A549 (cell line): ENCODE measurements at regions not wholly inside any gene's neighbourhood (a gene's known extent, or its start where the extent isn't known, plus 50 kb on each side); places are given as distances from the start of the nearest gene placed in this dataset.

ENCODE experiments used
- ATAC-seq, 2 experiments: fragments of 200-7000 bp in 1 of 2; fragments of >200 bp in 1 of 2; cut with Nextera tagmentation in 1 of 2; cut with Tn5 transposase in 1 of 2; 3 replicates each; pipeline versions ENCODE4 v1.8.0 to v1.9.1; 2018 to 2020; ENCODE audit warnings: mild to moderate bottlenecking in 1 of 2, moderate library complexity in 1 of 2
- CTCF ChIA-PET: fragments of 300-600 bp; sonication (Branson Sonifier 250); formaldehyde crosslinking; extraction: SDS; loops from one replicate; lab custom pipeline; 2021; ENCODE audit warnings: antibody characterized with exemption, inconsistent platforms; lab: Yijun Ruan, JAX
- POLR2A ChIA-PET: fragments of 350-600 bp; formaldehyde crosslinking; extraction: SDS; loops from one replicate; lab custom pipeline; 2021; ENCODE audit warnings: antibody characterized with exemption, inconsistent platforms; lab: Yijun Ruan, JAX
- DNase-seq, 2 experiments: peaks; one replicate each; pipeline versions ENCODE4 v3.0.0 to v3.0.0-alpha.2; 2011 to 2016; ENCODE audit warnings: low read depth in 1 of 2, low spot score in 1 of 2
- FAIRE-seq: peaks from 2 replicates; lab custom pipeline; 2011; peaks lifted over from hg19 to GRCh38; lab: Jason Lieb, UNC
- H3K27ac ChIP-seq, 2 experiments: fragments of >200 bp; sonication (Bioruptor Twin); formaldehyde crosslinking; 3 replicates each; pipeline ENCODE4 v1.5.1; 2016 to 2017
- H3K4me1 ChIP-seq: fragments of >200 bp; sonication (Bioruptor Twin); formaldehyde crosslinking; 3 replicates; pipeline ENCODE4 v1.6.1; 2016
- H3K4me2 ChIP-seq: fragments of >200 bp; sonication (Bioruptor Twin); formaldehyde crosslinking; 3 replicates; pipeline ENCODE4 v1.6.1; 2016
- H3K4me3 ChIP-seq: fragments of >200 bp; sonication (Bioruptor Twin); formaldehyde crosslinking; 3 replicates; pipeline ENCODE4 v1.5.1; 2016
- H3K9me3 ChIP-seq: fragments of >200 bp; sonication (Bioruptor Twin); formaldehyde crosslinking; 3 replicates; pipeline ENCODE4 v1.6.1; 2016
- BHLHE40 ChIP-seq: IDR thresholded peaks from 2 replicates; pipeline ENCODE4 v1.6.1; 2012; ENCODE audit warnings: low read depth, low read length, inconsistent platforms
- CBX2 ChIP-seq: fragments of 200-600 bp; sonication (generic); IDR thresholded peaks from 2 replicates; pipeline ENCODE4 v1.6.1; 2016; ENCODE audit warnings: low read depth, mild to moderate bottlenecking, borderline replicate concordance
- CBX8 ChIP-seq: fragments of 200-600 bp; sonication (generic); IDR thresholded peaks from 2 replicates; pipeline ENCODE4 v1.6.1; 2016
- CEBPB ChIP-seq, 2 experiments: fragments of >200 bp in 1 of 2; sonication (Bioruptor Twin) in 1 of 2; formaldehyde crosslinking in 1 of 2; IDR thresholded peaks; 2 replicates each; pipeline ENCODE4 v1.6.1; 2012 to 2016
- EHMT2 ChIP-seq: fragments of 200-600 bp; sonication (generic); IDR thresholded peaks from 2 replicates; pipeline ENCODE4 v1.6.1; 2016; ENCODE audit warnings: antibody characterized with exemption, low read depth, mild to moderate bottlenecking, moderate library complexity
- ESRRA ChIP-seq: fragments of 150-350 bp; IDR thresholded peaks from 2 replicates; pipeline ENCODE4 v1.6.1; 2014; ENCODE audit warnings: mild to moderate bottlenecking, low read length, borderline replicate concordance
- FOSB ChIP-seq: fragments of 250-450 bp; sonication (Bioruptor Pico); IDR thresholded peaks from 2 replicates; pipeline ENCODE4 v1.5.0; 2020; ENCODE audit warnings: mild to moderate bottlenecking, moderate library complexity
- FOXS1 ChIP-seq: fragments of 250-450 bp; sonication (Bioruptor Pico); IDR thresholded peaks from 2 replicates; pipeline ENCODE4 v1.5.0; 2020; ENCODE audit warnings: mild to moderate bottlenecking, moderate library complexity
- HDAC2 ChIP-seq: fragments of 200-600 bp; sonication (generic); IDR thresholded peaks from 2 replicates; pipeline ENCODE4 v1.6.1; 2016
- HOXB5 ChIP-seq: fragments of 250-450 bp; sonication (Bioruptor Pico); IDR thresholded peaks from 2 replicates; pipeline ENCODE4 v1.5.0; 2020; ENCODE audit warnings: mild to moderate bottlenecking, moderate library complexity
- JUNB ChIP-seq: fragments of >200 bp; sonication (Bioruptor Twin); formaldehyde crosslinking; IDR thresholded peaks from 2 replicates; pipeline ENCODE4 v1.6.1; 2016
- KDM5A ChIP-seq: fragments of 200-600 bp; sonication (generic); IDR thresholded peaks from 2 replicates; pipeline ENCODE4 v1.6.1; 2016; ENCODE audit warnings: antibody characterized with exemption, mild to moderate bottlenecking
- NPAS2 ChIP-seq: fragments of 250-450 bp; sonication (Bioruptor Pico); IDR thresholded peaks from 2 replicates; pipeline ENCODE4 v1.8.0; 2022; ENCODE audit warnings: mild to moderate bottlenecking, moderate library complexity, borderline replicate concordance
- PHF8 ChIP-seq: fragments of 200-600 bp; sonication (generic); IDR thresholded peaks from 2 replicates; pipeline ENCODE4 v1.6.1; 2016; ENCODE audit warnings: low read depth, mild to moderate bottlenecking, antibody characterized with exemption, moderate library complexity, borderline replicate concordance
- POLR2AphosphoS2 ChIP-seq: conservative IDR thresholded peaks from 2 replicates; pipeline ENCODE4 v1.6.1; 2012; ENCODE audit warnings: low read length, improper control_type of control experiment, inconsistent platforms
- RCOR1 ChIP-seq: fragments of 150-350 bp; IDR thresholded peaks from 2 replicates; pipeline ENCODE4 v1.6.1; 2014; ENCODE audit warnings: antibody characterized with exemption, low read length, low read depth
- RNF2 ChIP-seq: fragments of 200-600 bp; sonication (generic); IDR thresholded peaks from 2 replicates; pipeline ENCODE4 v1.6.1; 2016; ENCODE audit warnings: low read depth, mild to moderate bottlenecking, antibody characterized with exemption, moderate library complexity, borderline replicate concordance
- SMC3 ChIP-seq: fragments of >200 bp; sonication (Bioruptor Twin); formaldehyde crosslinking; IDR thresholded peaks from 3 replicates; pipeline ENCODE4 v1.6.1; 2018; ENCODE audit warnings: inconsistent platforms
- TFCP2L1 ChIP-seq: fragments of 250-450 bp; sonication (Bioruptor Pico); IDR thresholded peaks from 2 replicates; pipeline ENCODE4 v1.5.0; 2021; ENCODE audit warnings: mild to moderate bottlenecking
- ZFP36 ChIP-seq: fragments of 450-650 bp; IDR thresholded peaks from 2 replicates; pipeline ENCODE4 v1.6.1; 2014; ENCODE audit warnings: borderline replicate concordance; ENCODE audit not compliant: partially characterized antibody
- WGBS: methylation state at CpG from one replicate; pipeline ENCODE4 v1.1.6; 2017; ENCODE audit errors: missing lambda C conversion rate; 5-methylcytosine and 5-hydroxymethylcytosine counted together
- TF ChIP-seq, protein P1 (sequence below): fragments of >200 bp; sonication (Bioruptor Twin); formaldehyde crosslinking; IDR thresholded peaks from 2 replicates; pipeline ENCODE4 v1.6.1; 2016
- TF ChIP-seq, protein P2 (sequence below): fragments of 250-450 bp; sonication (Bioruptor Pico); IDR thresholded peaks from 2 replicates; pipeline ENCODE4 v1.5.0; 2020; ENCODE audit warnings: low read depth, mild to moderate bottlenecking, moderate library complexity
- TF ChIP-seq, protein P3 (sequence below): fragments of 250-450 bp; sonication (Bioruptor Pico); IDR thresholded peaks from 2 replicates; pipeline ENCODE4 v1.5.0; 2021; ENCODE audit warnings: mild to moderate bottlenecking, moderate library complexity, borderline replicate concordance
- TF ChIP-seq, protein P4 (sequence below): fragments of 450-650 bp; IDR thresholded peaks from 2 replicates; pipeline ENCODE4 v1.6.1; 2014; ENCODE audit warnings: antibody characterized with exemption
- TF ChIP-seq, protein P5 (sequence below): fragments of 200-600 bp; sonication (generic); IDR thresholded peaks from 2 replicates; pipeline ENCODE4 v1.6.1; 2016; ENCODE audit warnings: antibody characterized with exemption, mild to moderate bottlenecking, moderate library complexity
- TF ChIP-seq, protein P6 (sequence below): fragments of >200 bp; sonication (Bioruptor Twin); formaldehyde crosslinking; IDR thresholded peaks from 3 replicates; pipeline ENCODE4 v1.5.1; 2016

DNA sequence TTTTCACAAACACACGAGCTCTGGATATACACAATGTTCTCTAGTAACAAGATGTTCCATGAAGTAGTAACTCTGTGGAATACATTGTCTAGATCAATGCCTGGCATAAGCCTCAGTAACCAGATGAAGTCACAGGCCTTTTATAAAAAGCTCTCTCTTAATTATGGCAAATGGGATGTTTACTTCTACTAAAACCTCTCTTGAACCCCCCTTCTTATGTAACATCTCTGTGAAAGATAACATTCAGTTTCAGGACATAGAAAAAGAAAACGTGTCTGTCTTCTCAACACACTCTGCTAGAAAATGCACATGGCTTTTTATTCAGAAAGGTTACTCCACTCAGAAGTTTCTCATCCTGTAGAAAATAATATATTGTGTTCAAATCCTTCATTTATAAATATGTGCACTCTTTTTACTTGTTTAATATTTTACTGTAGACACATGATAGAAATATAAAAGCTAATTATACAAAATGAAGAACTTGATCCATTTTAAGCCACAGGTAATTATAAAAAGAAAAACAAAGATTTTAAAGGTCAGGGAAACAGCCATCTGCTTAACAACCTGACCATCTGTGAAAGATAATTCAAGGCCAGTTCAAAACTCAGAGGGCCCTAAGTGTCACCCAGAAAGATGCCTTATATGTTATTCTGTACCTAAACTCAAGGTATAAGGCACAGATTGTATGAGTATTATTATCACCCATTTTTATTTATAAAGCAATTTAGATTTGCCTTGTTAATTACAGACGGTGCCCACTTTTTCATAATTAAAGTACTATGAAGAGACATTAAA, 812.0 kb downstream of the CDH18 start:
- FAIRE-seq (no peak), DNase-seq (no peak), ATAC-seq (no peak)
- no peak overlapping the region for H3K4me3 ChIP-seq
- H3K27ac ChIP-seq, result no peak overlapping the region
- no peaks in the 10 kb centered on the region for H3K4me1 ChIP-seq
- 2% methylated on average over 3 of the region's 3 CpGs for WGBS
- H3K4me2 ChIP-seq, result no peak overlapping the region
- CTCF ChIA-PET, result no interaction called here
- no peak for TF ChIP-seq EHMT2
- no peak for TF ChIP-seq ZFP36
- no peak for TF ChIP-seq ESRRA
- TF ChIP-seq BHLHE40, result no peak
- no peak for TF ChIP-seq PHF8
- TF ChIP-seq, protein P1, sequence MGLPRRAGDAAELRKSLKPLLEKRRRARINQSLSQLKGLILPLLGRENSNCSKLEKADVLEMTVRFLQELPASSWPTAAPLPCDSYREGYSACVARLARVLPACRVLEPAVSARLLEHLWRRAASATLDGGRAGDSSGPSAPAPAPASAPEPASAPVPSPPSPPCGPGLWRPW, result no peak
- no peak for TF ChIP-seq KDM5A
- no peak for TF ChIP-seq HDAC2
- POLR2A ChIA-PET, result no interaction called here
- H3K9me3 ChIP-seq, result no peaks in the 10 kb centered on the region

DNA sequence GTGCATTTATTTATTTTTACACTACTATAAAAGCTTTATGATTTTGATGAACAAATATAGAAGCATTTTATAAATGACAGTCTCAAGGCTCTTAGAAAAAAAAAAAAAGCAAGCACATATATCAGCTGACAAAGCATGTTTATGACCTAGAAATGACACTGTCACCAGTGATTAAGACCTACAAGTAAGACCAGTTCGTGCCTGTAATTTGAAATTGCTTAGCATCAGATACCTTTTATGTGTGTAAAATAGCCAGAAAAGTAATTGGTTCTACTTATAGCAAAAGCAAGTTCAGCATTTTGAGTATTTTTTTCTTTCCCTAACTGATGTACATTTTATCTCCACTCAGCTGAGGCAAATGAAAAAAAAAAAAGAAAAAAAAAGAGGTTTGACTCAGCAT, 808.4 kb downstream of the CDH18 start:
- 3% methylated on average over 1 of the region's 1 CpG for WGBS
- TF ChIP-seq TFCP2L1 (CRISPR knock-in tag), result no peak
- TF ChIP-seq FOSB (CRISPR knock-in tag), result no peak
- no peak for TF ChIP-seq CBX2
- no peak for TF ChIP-seq JUNB
- TF ChIP-seq POLR2AphosphoS2, result no peak
- no peak for TF ChIP-seq KDM5A
- TF ChIP-seq HOXB5 (CRISPR knock-in tag), result no peak
- TF ChIP-seq, protein P2, sequence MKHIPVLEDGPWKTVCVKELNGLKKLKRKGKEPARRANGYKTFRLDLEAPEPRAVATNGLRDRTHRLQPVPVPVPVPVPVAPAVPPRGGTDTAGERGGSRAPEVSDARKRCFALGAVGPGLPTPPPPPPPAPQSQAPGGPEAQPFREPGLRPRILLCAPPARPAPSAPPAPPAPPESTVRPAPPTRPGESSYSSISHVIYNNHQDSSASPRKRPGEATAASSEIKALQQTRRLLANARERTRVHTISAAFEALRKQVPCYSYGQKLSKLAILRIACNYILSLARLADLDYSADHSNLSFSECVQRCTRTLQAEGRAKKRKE (CRISPR knock-in tag), result no peak
- TF ChIP-seq SMC3, result no peak
- TF ChIP-seq NPAS2 (CRISPR knock-in tag), result no peak
- TF ChIP-seq FOXS1 (CRISPR knock-in tag), result no peak
- TF ChIP-seq CBX8, result no peak
- TF ChIP-seq, protein P3, sequence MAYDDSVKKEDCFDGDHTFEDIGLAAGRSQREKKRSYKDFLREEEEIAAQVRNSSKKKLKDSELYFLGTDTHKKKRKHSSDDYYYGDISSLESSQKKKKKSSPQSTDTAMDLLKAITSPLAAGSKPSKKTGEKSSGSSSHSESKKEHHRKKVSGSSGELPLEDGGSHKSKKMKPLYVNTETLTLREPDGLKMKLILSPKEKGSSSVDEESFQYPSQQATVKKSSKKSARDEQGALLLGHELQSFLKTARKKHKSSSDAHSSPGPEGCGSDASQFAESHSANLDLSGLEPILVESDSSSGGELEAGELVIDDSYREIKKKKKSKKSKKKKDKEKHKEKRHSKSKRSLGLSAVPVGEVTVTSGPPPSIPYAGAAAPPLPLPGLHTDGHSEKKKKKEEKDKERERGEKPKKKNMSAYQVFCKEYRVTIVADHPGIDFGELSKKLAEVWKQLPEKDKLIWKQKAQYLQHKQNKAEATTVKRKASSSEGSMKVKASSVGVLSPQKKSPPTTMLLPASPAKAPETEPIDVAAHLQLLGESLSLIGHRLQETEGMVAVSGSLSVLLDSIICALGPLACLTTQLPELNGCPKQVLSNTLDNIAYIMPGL (CRISPR knock-in tag), result no peak
- TF ChIP-seq CEBPB (IDR thresholded peaks at IDR 0.05), result no peak
- no peak for TF ChIP-seq RNF2
- no peaks in the 10 kb centered on the region for H3K9me3 ChIP-seq
- H3K4me1 ChIP-seq, result no peaks in the 10 kb centered on the region
- no peak for FAIRE-seq
- POLR2A ChIA-PET, result no interaction called here
- no peak for ATAC-seq
- no peak for DNase-seq
- no peak overlapping the region for H3K4me3 ChIP-seq
- CTCF ChIA-PET, result interaction anchor here (0.8 kb wide), 1 partner anchor 130 kb away, joined by 4 read pairs; no protein-coding TSS in a partner anchor
- no peak overlapping the region for H3K4me2 ChIP-seq
- no peak overlapping the region for H3K27ac ChIP-seq

DNA sequence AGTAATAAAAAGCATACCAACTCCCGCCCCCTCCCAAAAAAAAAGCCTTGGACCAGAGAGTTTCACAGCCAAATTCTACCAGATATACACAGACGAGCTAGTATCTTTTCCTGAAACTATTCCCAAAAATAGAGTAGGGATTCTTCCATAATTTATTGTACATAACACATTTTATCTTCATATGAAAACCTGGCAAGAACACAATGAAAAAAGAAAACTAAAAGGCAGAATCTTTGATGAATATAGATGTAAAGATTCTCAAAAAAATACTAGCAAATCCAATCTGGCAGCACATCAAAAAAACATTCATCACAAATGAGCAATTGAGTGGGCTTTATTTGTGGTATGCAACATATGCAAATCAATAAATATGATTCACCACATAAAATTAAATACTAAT, 798.8 kb downstream of the CDH18 start:
- ATAC-seq (no peak), DNase-seq (no peak), FAIRE-seq (no peak)
- H3K4me3 ChIP-seq, result no peak overlapping the region
- ChIA-PET CTCF (no interaction called here), POLR2A (no interaction called here)
- no peaks in the 10 kb centered on the region for H3K4me1 ChIP-seq
- no peak overlapping the region for H3K27ac ChIP-seq
- no peaks in the 10 kb centered on the region for H3K9me3 ChIP-seq
- WGBS, result 11% methylated on average over 2 of the region's 2 CpGs
- no peak overlapping the region for H3K4me2 ChIP-seq
- TF ChIP-seq RCOR1, result no peak
- TF ChIP-seq, protein P4, sequence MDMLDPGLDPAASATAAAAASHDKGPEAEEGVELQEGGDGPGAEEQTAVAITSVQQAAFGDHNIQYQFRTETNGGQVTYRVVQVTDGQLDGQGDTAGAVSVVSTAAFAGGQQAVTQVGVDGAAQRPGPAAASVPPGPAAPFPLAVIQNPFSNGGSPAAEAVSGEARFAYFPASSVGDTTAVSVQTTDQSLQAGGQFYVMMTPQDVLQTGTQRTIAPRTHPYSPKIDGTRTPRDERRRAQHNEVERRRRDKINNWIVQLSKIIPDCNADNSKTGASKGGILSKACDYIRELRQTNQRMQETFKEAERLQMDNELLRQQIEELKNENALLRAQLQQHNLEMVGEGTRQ, result no peak
- TF ChIP-seq, protein P5, sequence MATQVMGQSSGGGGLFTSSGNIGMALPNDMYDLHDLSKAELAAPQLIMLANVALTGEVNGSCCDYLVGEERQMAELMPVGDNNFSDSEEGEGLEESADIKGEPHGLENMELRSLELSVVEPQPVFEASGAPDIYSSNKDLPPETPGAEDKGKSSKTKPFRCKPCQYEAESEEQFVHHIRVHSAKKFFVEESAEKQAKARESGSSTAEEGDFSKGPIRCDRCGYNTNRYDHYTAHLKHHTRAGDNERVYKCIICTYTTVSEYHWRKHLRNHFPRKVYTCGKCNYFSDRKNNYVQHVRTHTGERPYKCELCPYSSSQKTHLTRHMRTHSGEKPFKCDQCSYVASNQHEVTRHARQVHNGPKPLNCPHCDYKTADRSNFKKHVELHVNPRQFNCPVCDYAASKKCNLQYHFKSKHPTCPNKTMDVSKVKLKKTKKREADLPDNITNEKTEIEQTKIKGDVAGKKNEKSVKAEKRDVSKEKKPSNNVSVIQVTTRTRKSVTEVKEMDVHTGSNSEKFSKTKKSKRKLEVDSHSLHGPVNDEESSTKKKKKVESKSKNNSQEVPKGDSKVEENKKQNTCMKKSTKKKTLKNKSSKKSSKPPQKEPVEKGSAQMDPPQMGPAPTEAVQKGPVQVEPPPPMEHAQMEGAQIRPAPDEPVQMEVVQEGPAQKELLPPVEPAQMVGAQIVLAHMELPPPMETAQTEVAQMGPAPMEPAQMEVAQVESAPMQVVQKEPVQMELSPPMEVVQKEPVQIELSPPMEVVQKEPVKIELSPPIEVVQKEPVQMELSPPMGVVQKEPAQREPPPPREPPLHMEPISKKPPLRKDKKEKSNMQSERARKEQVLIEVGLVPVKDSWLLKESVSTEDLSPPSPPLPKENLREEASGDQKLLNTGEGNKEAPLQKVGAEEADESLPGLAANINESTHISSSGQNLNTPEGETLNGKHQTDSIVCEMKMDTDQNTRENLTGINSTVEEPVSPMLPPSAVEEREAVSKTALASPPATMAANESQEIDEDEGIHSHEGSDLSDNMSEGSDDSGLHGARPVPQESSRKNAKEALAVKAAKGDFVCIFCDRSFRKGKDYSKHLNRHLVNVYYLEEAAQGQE, result no peak
- TF ChIP-seq, protein P6, sequence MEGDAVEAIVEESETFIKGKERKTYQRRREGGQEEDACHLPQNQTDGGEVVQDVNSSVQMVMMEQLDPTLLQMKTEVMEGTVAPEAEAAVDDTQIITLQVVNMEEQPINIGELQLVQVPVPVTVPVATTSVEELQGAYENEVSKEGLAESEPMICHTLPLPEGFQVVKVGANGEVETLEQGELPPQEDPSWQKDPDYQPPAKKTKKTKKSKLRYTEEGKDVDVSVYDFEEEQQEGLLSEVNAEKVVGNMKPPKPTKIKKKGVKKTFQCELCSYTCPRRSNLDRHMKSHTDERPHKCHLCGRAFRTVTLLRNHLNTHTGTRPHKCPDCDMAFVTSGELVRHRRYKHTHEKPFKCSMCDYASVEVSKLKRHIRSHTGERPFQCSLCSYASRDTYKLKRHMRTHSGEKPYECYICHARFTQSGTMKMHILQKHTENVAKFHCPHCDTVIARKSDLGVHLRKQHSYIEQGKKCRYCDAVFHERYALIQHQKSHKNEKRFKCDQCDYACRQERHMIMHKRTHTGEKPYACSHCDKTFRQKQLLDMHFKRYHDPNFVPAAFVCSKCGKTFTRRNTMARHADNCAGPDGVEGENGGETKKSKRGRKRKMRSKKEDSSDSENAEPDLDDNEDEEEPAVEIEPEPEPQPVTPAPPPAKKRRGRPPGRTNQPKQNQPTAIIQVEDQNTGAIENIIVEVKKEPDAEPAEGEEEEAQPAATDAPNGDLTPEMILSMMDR, result no peak
